HG03139 (cell line): ENCODE measurements at regions not wholly inside any gene's neighbourhood (a gene's known extent, or its start where the extent isn't known, plus 50 kb on each side); places are given as distances from the start of the nearest gene placed in this dataset.

Source experiments
- ATAC-seq: cut with Tn5 transposase; IDR thresholded peaks from one replicate; pipeline ENCODE4 v1.9.1; 2021; ENCODE audit not compliant: unreplicated experiment

GRCh38 chr4:59068722-59069418, 1958.7 kb upstream of the IGFBP7 start:
- ATAC-seq, result no peak

- ATAC-seq, result no peak
Measured at GRCh38 chr4:59086410-59086809, 1976.2 kb upstream of the IGFBP7 start.

GRCh38 chr4:59091146-59092142, 1981.3 kb upstream of the IGFBP7 start:
- no peak for ATAC-seq

GRCh38 chr4:59094505-59094904, 1984.3 kb upstream of the IGFBP7 start:
- no peak for ATAC-seq

GRCh38 chr4:59102311-59102710, 1992.1 kb upstream of the IGFBP7 start:
- no peak for ATAC-seq

GRCh38 chr4:59120287-59120814, 2010.2 kb upstream of the IGFBP7 start:
- no peak for ATAC-seq

GRCh38 chr4:59122626-59123025, 2012.4 kb upstream of the IGFBP7 start:
- no peak for ATAC-seq

- no peak for ATAC-seq
Measured at GRCh38 chr4:59126159-59126558, 2016.0 kb upstream of the IGFBP7 start.

GRCh38 chr4:59127006-59127405, 2016.8 kb upstream of the IGFBP7 start:
- no peak for ATAC-seq

- no peak for ATAC-seq
Measured at GRCh38 chr4:59127743-59128142, 2017.6 kb upstream of the IGFBP7 start.

GRCh38 chr4:59135248-59135985, 2025.2 kb upstream of the IGFBP7 start:
- ATAC-seq, result no peak

GRCh38 chr4:59161249-59161648, 2038.9 kb upstream of the ADGRL3 start:
- no peak for ATAC-seq

GRCh38 chr4:59175617-59176016, 2024.5 kb upstream of the ADGRL3 start:
- ATAC-seq, result no peak

- ATAC-seq, result no peak
Measured at GRCh38 chr4:59179372-59179771, 2020.8 kb upstream of the ADGRL3 start.

GRCh38 chr4:59180161-59180560, 2020.0 kb upstream of the ADGRL3 start:
- ATAC-seq, result no peak

- no peak for ATAC-seq
Measured at GRCh38 chr4:59180969-59181368, 2019.2 kb upstream of the ADGRL3 start.

- no peak for ATAC-seq
Measured at GRCh38 chr4:59195839-59196238, 2004.3 kb upstream of the ADGRL3 start.

- ATAC-seq, result no peak
Measured at GRCh38 chr4:59200992-59201391, 1999.1 kb upstream of the ADGRL3 start.

- no peak for ATAC-seq
Measured at GRCh38 chr4:59217910-59218631, 1982.1 kb upstream of the ADGRL3 start.

GRCh38 chr4:59222221-59222620, 1977.9 kb upstream of the ADGRL3 start:
- no peak for ATAC-seq
